K562 (cell line): ENCODE measurements at regions not wholly inside any gene's neighbourhood (a gene's known extent, or its start where the extent isn't known, plus 50 kb on each side); places are given as distances from the start of the nearest gene placed in this dataset.

ENCODE experiments used
- BRD4 ChIP-seq: fragments of 200-600 bp; sonication (generic); IDR thresholded peaks from 2 replicates; pipeline ENCODE4 v1.6.1; 2017; ENCODE audit warnings: inconsistent platforms
- CEBPZ ChIP-seq: fragments of 150-350 bp; IDR thresholded peaks from 2 replicates; pipeline ENCODE4 v1.6.1; 2014; ENCODE audit warnings: low read depth, mild to moderate bottlenecking, low read length, borderline replicate concordance
- DMBX1 ChIP-seq: fragments of 250-450 bp; sonication (Bioruptor Pico); IDR thresholded peaks from 2 replicates; pipeline ENCODE4 v1.8.0; 2022; ENCODE audit warnings: inconsistent platforms, mild to moderate bottlenecking, moderate library complexity, borderline replicate concordance
- ETV6 ChIP-seq, 3 experiments: fragments of 150-350 bp in 1 of 3; sonication (generic) in 1 of 3; formaldehyde crosslinking in 1 of 3; IDR thresholded peaks; 2 replicates each; pipeline versions ENCODE4 v1.6.1 to v1.8.0; 2014 to 2022; ENCODE audit warnings: borderline replicate concordance in 2 of 3, low read depth in 2 of 3, antibody characterized with exemption in 1 of 3, low read length in 1 of 3, mild to moderate bottlenecking in 1 of 3, missing genetic modification reagents in 1 of 3
- FOXJ2 ChIP-seq: fragments of 200-800 bp; sonication (Bioruptor generic); IDR thresholded peaks from 2 replicates; pipeline ENCODE4 v1.6.1; 2016; ENCODE audit warnings: missing genetic modification characterization, missing compliant biosample characterization
- FOXK1 ChIP-seq: sonication (generic); formaldehyde crosslinking; IDR thresholded peaks from 2 replicates; pipeline ENCODE4 v1.8.0; 2022; ENCODE audit warnings: missing genetic modification reagents, mild to moderate bottlenecking, borderline replicate concordance
- GABPA ChIP-seq: fragments of 200-800 bp; sonication (Bioruptor generic); conservative IDR thresholded peaks from 2 replicates; pipeline ENCODE4 v1.6.1; 2016; ENCODE audit warnings: low read depth, missing genetic modification characterization, missing compliant biosample characterization
- GATA2 ChIP-seq: sonication (generic); formaldehyde crosslinking; IDR thresholded peaks from 2 replicates; pipeline ENCODE4 v1.4.0; 2020; ENCODE audit warnings: mild to moderate bottlenecking, missing genetic modification reagents
- KDM1A ChIP-seq, 2 experiments: fragments of 450-650 bp; IDR thresholded peaks; 2 replicates each; pipeline ENCODE4 v1.6.1; 2016; ENCODE audit warnings: mild to moderate bottlenecking in 2 of 2
- SRSF9 ChIP-seq: fragments of 200-400 bp; formaldehyde crosslinking; IDR thresholded peaks from 2 replicates; pipeline ENCODE4 v1.6.1; 2017; ENCODE audit warnings: low read depth, low read length, borderline replicate concordance
- TAL1 ChIP-seq: fragments of 450-650 bp; IDR thresholded peaks from 2 replicates; pipeline ENCODE4 v1.6.1; 2016; ENCODE audit warnings: mild to moderate bottlenecking
- TRIM24 ChIP-seq, 2 experiments: fragments of 450-650 bp; IDR thresholded peaks; 2 replicates each; pipeline ENCODE4 v1.6.1; 2016
- TSC22D4 ChIP-seq: fragments of 450-650 bp; IDR thresholded peaks from 2 replicates; pipeline ENCODE4 v1.6.1; 2016; ENCODE audit warnings: missing genetic modification characterization, missing biosample characterization, control low read depth
- ZNF445 ChIP-seq: fragments of 250-450 bp; sonication (Bioruptor Pico); IDR thresholded peaks from 2 replicates; pipeline ENCODE4 v1.4.0; 2020; ENCODE audit warnings: low read depth, mild to moderate bottlenecking, moderate library complexity
- ZNF609 ChIP-seq: sonication (generic); formaldehyde crosslinking; IDR thresholded peaks from 2 replicates; pipeline ENCODE4 v1.8.1; 2023; ENCODE audit warnings: missing genetic modification reagents, mild to moderate bottlenecking, borderline replicate concordance
- ZNF780A ChIP-seq: fragments of 250-450 bp; sonication (Bioruptor Pico); IDR thresholded peaks from 2 replicates; pipeline ENCODE4 v1.5.0; 2021; ENCODE audit warnings: mild to moderate bottlenecking
- TF ChIP-seq, protein P1 (sequence below), 2 experiments: fragments of 450-650 bp in 1 of 2; sonication (generic) in 1 of 2; formaldehyde crosslinking in 1 of 2; IDR thresholded peaks in 1 of 2; conservative IDR thresholded peaks in 1 of 2; 2 replicates each; pipeline versions ENCODE4 v1.6.1 to v1.8.1; 2016 to 2023; ENCODE audit warnings: mild to moderate bottlenecking in 2 of 2, moderate library complexity in 2 of 2, inconsistent platforms in 1 of 2, missing genetic modification reagents in 1 of 2
- TF ChIP-seq, protein P2 (sequence below): fragments of 250-450 bp; sonication (Bioruptor Pico); IDR thresholded peaks from 2 replicates; pipeline ENCODE4 v1.8.0; 2021; ENCODE audit warnings: borderline replicate concordance, mild to moderate bottlenecking, moderate library complexity; ENCODE audit not compliant: poor library complexity, severe bottlenecking

DNA sequence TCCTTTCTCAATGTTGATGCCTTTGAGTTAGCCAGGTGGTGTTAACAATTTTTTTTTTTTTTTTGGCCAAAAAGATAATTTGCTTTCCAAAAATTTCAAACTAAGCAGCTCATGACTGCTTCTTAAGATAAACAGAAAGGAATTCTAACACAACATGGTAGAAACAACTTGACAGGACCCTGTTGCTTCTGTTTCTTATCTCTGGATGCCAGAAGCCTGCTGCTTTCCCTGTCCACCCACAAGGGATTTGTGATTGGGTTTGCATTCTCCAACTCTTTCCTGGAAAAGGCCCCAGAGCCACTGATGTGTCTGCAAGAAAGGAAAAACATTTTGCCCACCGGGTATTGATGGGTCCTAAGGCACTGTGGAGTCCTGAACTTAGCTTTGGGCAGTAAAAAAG lies 217.2 kb upstream of the PKDCC start (continued):
- TF ChIP-seq CEBPZ, result no peak
- no peak for TF ChIP-seq ZNF609 (CRISPR knock-in tag)
- peak; percentile 67; the same call in 1 of the 2 replicates for TF ChIP-seq GATA2 (CRISPR knock-in tag)
- peak; percentile 89 for TF ChIP-seq TAL1
- 0 out of 4 replicates have a peak, but pooled peaks of 1 of the 2 experiments have one; percentile 22 for TF ChIP-seq TRIM24 (IDR thresholded peaks at IDR 0.05)
- no peak for TF ChIP-seq ETV6 (IDR thresholded peaks at IDR 0.05; ENCODE audit: borderline replicate concordance in 1 of 2, low read depth in 2 of 2, low read length in 1 of 2)
- no peak for TF ChIP-seq ETV6 (CRISPR knock-in tag; IDR thresholded peaks at IDR 0.05; ENCODE audit: borderline replicate concordance)
- no peak for TF ChIP-seq TSC22D4
- TF ChIP-seq SRSF9, result no peak
- no peak for TF ChIP-seq BRD4
- no peak for TF ChIP-seq FOXK1
- TF ChIP-seq, protein P1, sequence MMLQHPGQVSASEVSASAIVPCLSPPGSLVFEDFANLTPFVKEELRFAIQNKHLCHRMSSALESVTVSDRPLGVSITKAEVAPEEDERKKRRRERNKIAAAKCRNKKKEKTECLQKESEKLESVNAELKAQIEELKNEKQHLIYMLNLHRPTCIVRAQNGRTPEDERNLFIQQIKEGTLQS (IDR thresholded peaks at IDR 0.05), result no peak
- TF ChIP-seq, protein P1 (CRISPR knock-in tag; conservative IDR thresholded peaks at IDR 0.05), result no peak
- TF ChIP-seq ZNF780A, result no peak
- TF ChIP-seq DMBX1 (CRISPR knock-in tag), result peak; percentile 71; the same call in 1 of the 2 replicates
- no peak for TF ChIP-seq FOXJ2
- TF ChIP-seq, protein P2, sequence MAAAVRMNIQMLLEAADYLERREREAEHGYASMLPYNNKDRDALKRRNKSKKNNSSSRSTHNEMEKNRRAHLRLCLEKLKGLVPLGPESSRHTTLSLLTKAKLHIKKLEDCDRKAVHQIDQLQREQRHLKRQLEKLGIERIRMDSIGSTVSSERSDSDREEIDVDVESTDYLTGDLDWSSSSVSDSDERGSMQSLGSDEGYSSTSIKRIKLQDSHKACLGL (CRISPR knock-in tag), result no peak
- TF ChIP-seq KDM1A (IDR thresholded peaks at IDR 0.05), result 0 out of 4 replicates have a peak, but pooled peaks of 1 of the 2 experiments have one; percentile 38
- TF ChIP-seq ZNF445 (CRISPR knock-in tag), result no peak
- TF ChIP-seq GABPA (tag), result no peak
